ENCODE measurements at regions not wholly inside any gene's neighbourhood (a gene's known extent, or its start where the extent isn't known, plus 50 kb on each side); places are given as distances from the start of the nearest gene placed in this dataset.

DNA sequence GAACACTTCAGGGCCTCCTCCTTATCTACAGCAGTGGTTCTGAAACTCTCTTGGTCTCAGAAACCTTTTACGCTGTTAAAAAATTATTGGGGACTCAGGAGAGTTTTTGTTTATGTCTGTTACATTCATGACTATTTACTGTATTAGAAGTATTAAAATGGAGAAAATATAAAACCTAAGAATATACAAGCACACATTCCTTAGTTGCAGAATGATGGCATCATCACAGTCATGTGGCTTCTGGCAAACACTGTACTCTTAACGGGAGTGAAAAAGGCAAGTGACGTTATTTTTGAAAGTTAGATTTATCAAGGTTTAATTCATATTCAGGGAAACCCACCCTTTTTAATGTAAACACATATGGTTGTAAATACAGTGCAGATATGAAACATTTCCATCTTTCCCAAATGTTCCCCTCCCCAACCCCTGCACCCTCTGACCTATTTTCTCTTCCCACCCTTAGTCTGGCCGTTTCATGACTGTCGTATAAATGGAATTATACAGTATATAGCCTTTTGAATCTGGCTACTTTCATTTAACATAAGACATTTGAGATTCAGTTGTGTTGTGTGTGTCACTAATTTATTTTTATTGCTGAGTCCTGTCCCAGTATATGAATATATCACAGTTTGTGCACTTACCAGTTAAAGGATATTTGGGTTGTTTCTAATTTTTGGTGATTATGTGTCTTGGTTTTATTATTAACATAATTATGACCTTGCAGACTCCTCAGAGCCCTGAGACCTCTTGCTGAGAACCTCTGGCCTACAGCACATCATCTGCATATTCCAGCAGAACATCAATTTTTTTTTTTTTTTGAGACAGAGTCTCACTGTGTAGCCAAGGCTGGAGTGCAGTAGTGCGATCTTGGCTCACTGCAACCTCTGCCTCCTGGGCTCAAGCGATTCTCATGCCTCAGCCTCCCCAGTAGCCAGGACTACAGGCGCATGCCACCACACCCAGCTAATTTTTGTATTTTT, 457.0 kb downstream of the PCNX1 start:
- CTCF ChIA-PET: interaction anchor here (0.6 to 0.9 kb wide), 2 partner anchors 43 to 222 kb away, joined by 3 to 7 read pairs; no protein-coding TSS in a partner anchor
- peaks cover 31% of the 10 kb centered on the region for H3K4me1 Mint-ChIP-seq (ENCODE audit: insufficient read depth, unreplicated experiment)

DNA sequence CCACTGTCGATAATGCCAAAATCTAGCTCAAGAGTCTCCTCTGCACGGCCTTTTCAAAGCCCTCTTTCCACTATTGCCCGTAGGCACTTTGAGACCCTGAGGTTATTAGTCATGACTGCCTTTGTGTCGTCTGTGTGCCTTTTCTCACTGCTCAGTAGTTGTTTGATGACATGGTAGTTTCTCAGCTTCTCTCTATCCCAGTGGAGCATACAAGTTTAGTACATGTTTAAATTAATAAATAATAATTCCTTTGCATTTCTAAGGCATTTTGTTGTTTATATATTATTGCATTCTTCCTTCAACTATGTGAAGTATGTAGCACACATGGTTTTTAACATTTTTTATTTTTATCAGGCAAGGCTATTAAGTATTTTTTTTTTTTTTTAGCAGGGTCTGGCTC, 458.1 kb downstream of the PCNX1 start:
- Mint-ChIP-seq H3K36me3 (ENCODE audit: insufficient read depth, unreplicated experiment) (no peaks in the 10 kb centered on the region), H3K4me1 (ENCODE audit: insufficient read depth, unreplicated experiment) (peaks cover 31% of the 10 kb centered on the region), H3K4me3 (ENCODE audit: unreplicated experiment) (no peak overlapping the region), H3K9me3 (ENCODE audit: unreplicated experiment) (no peaks in the 10 kb centered on the region), H3K27me3 (ENCODE audit: insufficient read depth, unreplicated experiment) (no peaks in the 10 kb centered on the region), H3K27ac (ENCODE audit: low read depth, unreplicated experiment) (no peak overlapping the region)
- BruUV-seq (replicated peaks): no TSS peak
- no peak for DNase-seq (ENCODE audit: unreplicated experiment)
- TF ChIP-seq, protein P1, sequence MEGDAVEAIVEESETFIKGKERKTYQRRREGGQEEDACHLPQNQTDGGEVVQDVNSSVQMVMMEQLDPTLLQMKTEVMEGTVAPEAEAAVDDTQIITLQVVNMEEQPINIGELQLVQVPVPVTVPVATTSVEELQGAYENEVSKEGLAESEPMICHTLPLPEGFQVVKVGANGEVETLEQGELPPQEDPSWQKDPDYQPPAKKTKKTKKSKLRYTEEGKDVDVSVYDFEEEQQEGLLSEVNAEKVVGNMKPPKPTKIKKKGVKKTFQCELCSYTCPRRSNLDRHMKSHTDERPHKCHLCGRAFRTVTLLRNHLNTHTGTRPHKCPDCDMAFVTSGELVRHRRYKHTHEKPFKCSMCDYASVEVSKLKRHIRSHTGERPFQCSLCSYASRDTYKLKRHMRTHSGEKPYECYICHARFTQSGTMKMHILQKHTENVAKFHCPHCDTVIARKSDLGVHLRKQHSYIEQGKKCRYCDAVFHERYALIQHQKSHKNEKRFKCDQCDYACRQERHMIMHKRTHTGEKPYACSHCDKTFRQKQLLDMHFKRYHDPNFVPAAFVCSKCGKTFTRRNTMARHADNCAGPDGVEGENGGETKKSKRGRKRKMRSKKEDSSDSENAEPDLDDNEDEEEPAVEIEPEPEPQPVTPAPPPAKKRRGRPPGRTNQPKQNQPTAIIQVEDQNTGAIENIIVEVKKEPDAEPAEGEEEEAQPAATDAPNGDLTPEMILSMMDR (IDR thresholded peaks at IDR 0.05; ENCODE audit: unreplicated experiment): no peak
- POLR2A ChIA-PET: interaction anchor here (0.7 to 3.2 kb wide), 7 partner anchors 10 to 133 kb away, joined by 3 to 24 read pairs (median 4); no protein-coding TSS in a partner anchor
- intact Hi-C loops (cut with micrococcal nuclease): no loop called here
- CTCF ChIA-PET: interaction anchor here (0.7 to 0.9 kb wide), 2 partner anchors 223 to 1056 kb away, joined by 3 to 7 read pairs; no protein-coding TSS in a partner anchor

More for the DNA sequence above, 457.0 kb downstream of the PCNX1 start:
- POLR2A ChIA-PET: interaction anchor here (0.9 to 3.2 kb wide), 7 partner anchors 7 to 134 kb away, joined by 4 to 27 read pairs (median 10); no protein-coding TSS in a partner anchor
- no peak for DNase-seq (ENCODE audit: unreplicated experiment)
- Mint-ChIP-seq H3K27me3 (ENCODE audit: insufficient read depth, unreplicated experiment) (no peaks in the 10 kb centered on the region), H3K4me3 (ENCODE audit: unreplicated experiment) (peak overlapping the region; percentile 18), H3K9me3 (ENCODE audit: unreplicated experiment) (no peaks in the 10 kb centered on the region), H3K36me3 (ENCODE audit: insufficient read depth, unreplicated experiment) (no peaks in the 10 kb centered on the region), H3K27ac (ENCODE audit: low read depth, unreplicated experiment) (peak overlapping the region; percentile 80)
- no TSS peak for BruUV-seq (replicated peaks)
- TF ChIP-seq, protein P1 (IDR thresholded peaks at IDR 0.05; ENCODE audit: unreplicated experiment): no peak
- intact Hi-C loops (cut with micrococcal nuclease): no loop called here

DNA sequence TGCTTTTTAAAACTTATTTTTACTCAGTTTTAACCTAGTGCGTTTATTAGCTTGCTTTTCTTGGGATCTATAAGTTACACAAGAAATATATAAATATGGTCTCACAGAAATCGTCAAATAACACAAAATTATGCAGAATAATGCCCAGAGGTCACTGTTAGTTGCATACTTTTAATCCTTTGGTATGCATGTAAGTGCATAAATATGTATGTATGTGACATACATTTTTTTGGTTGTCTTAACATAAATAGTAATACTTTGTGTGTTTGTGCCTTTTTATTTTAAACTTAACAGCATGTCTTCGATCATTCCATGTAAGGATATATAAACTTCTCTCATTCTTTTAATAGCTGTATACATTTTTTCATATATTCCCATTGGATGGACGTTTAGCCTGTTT, 459.6 kb downstream of the PCNX1 start:
- DNase-seq (ENCODE audit: unreplicated experiment): no peak
- H3K9me3 Mint-ChIP-seq (ENCODE audit: unreplicated experiment): no peaks in the 10 kb centered on the region
- CTCF ChIA-PET: interaction anchor here (0.6 kb wide), 2 partner anchors 26 to 199 kb away, joined by 3 read pairs; no protein-coding TSS in a partner anchor
- no peaks in the 10 kb centered on the region for H3K27me3 Mint-ChIP-seq (ENCODE audit: insufficient read depth, unreplicated experiment)
- TF ChIP-seq, protein P1 (IDR thresholded peaks at IDR 0.05; ENCODE audit: unreplicated experiment): no peak
- no peaks in the 10 kb centered on the region for H3K36me3 Mint-ChIP-seq (ENCODE audit: insufficient read depth, unreplicated experiment)
- peaks cover 31% of the 10 kb centered on the region for H3K4me1 Mint-ChIP-seq (ENCODE audit: insufficient read depth, unreplicated experiment)
- BruUV-seq (replicated peaks): no TSS peak
- H3K4me3 Mint-ChIP-seq (ENCODE audit: unreplicated experiment): no peak overlapping the region
- POLR2A ChIA-PET: interaction anchor here (1.2 to 3.2 kb wide), 3 partner anchors 11 to 46 kb away, joined by 4 to 24 read pairs (median 7); no protein-coding TSS in a partner anchor
- no peak overlapping the region for H3K27ac Mint-ChIP-seq (ENCODE audit: low read depth, unreplicated experiment)
- intact Hi-C loops (cut with micrococcal nuclease): no loop called here

Data from MCF 10A (cell line).